ENCODE measurements at regions not wholly inside any gene's neighbourhood (a gene's known extent, or its start where the extent isn't known, plus 50 kb on each side); places are given as distances from the start of the nearest gene placed in this dataset.

GRCh38 chr2:118321432-118322105 lies 233.3 kb downstream of the INSIG2 start:
- TF ChIP-seq CTCF (conservative IDR thresholded peaks at IDR 0.05; ENCODE audit: low read length) (no peak), EZH2phosphoT487 (IDR thresholded peaks at IDR 0.05; ENCODE audit: borderline replicate concordance) (no peak)
